ENCODE measurements at regions not wholly inside any gene's neighbourhood (a gene's known extent, or its start where the extent isn't known, plus 50 kb on each side); places are given as distances from the start of the nearest gene placed in this dataset.
A peak's percentile ranks its signal among the peaks of the same experiment; 100 is the strongest.

DNA sequence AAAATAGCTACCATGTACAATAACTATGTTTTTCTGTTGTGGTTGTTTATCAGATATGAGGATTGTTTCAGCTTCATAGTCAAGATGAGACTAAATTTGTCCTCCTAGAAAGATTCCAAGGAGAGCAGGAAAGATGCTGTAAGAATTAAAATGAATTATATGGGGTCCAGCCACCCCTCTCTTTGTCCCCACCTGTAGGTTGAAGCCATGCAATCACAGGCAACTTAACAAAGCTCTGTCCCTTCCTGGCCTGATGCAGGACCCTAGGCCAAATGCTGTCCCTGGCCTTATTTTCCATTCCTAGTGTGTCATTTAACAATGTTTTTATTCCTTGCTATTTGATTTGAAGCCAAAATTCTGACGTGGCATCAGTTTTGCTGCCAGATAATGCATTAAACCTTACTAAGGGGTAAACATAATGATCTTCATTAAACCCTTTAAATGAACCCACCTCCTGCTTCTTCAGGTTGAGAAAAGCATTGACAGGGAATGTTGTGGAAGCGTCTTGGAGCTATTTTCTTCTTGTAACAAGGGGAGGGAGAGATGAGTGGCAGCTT is 240.9 kb upstream of the ZNF521 start:
- peak; percentile 33 to 53 for TF ChIP-seq CTCF (conservative IDR thresholded peaks at IDR 0.05; ENCODE audit: low read depth in 2 of 2)
- TF ChIP-seq POLR2AphosphoS5 (IDR thresholded peaks at IDR 0.05; ENCODE audit: low read depth), result no peak

All from GM23338 (cell line).